HG02852 (cell line): ENCODE measurements at regions not wholly inside any gene's neighbourhood (a gene's known extent, or its start where the extent isn't known, plus 50 kb on each side); places are given as distances from the start of the nearest gene placed in this dataset.

ENCODE experiments used
- ATAC-seq: cut with Tn5 transposase; IDR thresholded peaks from one replicate; pipeline ENCODE4 v1.9.1; 2021; ENCODE audit warnings: mild to moderate bottlenecking, moderate library complexity; ENCODE audit not compliant: unreplicated experiment

- no peak for ATAC-seq
Measured at GRCh38 chr9:79116041-79116440, 455.7 kb upstream of the TLE4 start.

DNA sequence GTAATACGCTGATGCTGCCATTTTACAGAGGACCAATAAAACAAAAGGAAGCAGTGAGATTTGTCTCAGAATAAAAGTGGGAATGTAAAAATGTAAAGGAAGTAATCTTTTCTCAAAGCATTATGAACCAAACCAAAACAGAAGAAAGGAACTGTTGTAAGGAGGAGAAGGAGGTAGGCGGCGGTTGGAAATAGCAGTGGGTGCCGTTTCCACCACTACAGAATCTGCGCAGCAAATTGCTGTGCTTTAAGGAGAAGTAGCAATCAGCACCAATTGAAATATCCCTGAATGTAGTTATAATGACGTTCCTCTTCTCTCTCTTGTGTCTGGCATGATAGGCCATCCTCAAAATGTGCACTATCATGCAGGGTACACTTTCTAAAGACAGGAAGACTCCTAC is 455.1 kb upstream of the TLE4 start:
- no peak for ATAC-seq

GRCh38 chr9:79120533-79120932 is 451.2 kb upstream of the TLE4 start:
- ATAC-seq = no peak

- no peak for ATAC-seq
Measured at GRCh38 chr9:79120941-79121340, 450.8 kb upstream of the TLE4 start.

DNA sequence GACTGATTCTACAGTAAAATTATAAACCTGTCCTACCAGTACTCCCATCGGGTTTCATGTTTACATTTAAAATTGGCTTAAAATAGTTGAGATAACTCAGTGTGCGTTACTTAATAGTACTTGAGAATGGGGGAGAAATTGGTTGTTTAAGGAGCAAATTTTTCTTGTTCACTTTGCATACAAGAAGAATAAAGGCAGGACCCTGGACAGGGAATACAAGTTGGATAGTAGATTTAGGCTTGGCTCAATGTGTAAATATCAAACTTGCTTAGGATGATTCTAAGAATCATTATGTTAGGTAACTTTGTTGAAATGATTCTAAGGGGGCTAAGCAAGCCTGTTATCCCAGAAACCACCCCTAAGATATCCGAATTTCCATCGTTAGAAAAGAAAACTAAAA is 448.4 kb upstream of the TLE4 start:
- ATAC-seq = no peak

GRCh38 chr9:79127661-79128060 is 444.1 kb upstream of the TLE4 start:
- no peak for ATAC-seq

- ATAC-seq = no peak
Measured at GRCh38 chr9:79129865-79130480, 441.8 kb upstream of the TLE4 start.

DNA sequence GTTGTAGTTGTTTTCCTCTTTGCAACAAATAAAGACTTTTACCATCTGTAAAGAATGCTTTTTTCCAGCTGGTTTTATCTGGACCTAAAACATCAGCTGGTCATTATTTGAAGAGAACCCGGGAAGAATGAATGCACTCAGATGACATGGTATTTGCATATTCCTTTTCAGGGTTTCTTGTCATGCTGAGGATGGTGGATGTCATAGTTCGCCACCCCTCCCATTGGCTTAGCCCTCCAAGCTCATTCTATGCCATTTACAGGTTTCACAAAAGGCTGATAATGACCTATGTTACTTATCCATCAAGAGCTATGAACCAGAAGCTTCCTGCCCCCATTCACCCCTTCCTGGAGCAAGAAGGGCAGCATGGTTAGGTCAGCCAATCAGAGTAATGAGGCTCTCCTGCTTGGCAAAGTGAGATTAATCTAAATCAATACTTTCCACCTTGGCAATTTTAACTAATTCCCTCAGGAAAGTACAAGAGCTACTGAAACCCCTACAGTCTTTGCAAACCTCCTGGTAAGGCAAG is 440.5 kb upstream of the TLE4 start:
- ATAC-seq = no peak

DNA sequence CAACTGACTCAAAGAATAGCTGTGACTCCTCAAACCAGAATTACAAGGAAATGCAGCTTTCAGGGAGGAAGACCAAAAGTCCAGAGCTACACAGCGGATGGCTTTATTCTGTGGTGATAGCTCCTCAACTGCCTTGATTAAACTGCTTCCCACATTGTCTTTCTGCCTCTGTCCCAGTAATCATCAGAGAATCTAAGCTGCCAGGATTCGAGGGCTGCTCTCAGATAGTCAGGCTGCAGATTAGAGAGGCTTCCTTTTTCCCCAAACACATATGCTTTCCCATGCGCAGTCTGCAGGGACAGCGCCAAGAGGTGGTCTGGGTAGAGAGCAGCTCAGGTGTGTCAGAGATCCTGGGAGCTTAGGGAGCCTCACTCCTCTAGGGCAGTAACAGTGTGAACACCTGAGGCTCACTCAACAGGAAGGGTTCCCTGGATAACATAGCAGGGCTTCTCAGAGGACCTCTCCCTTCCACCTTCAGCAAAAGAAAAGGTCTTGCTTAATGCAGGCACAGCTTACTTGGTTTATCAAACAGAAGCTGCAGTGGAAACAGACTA is 439.9 kb upstream of the TLE4 start:
- no peak for ATAC-seq

- ATAC-seq = no peak
Measured at GRCh38 chr9:79134654-79135053, 437.1 kb upstream of the TLE4 start.

DNA sequence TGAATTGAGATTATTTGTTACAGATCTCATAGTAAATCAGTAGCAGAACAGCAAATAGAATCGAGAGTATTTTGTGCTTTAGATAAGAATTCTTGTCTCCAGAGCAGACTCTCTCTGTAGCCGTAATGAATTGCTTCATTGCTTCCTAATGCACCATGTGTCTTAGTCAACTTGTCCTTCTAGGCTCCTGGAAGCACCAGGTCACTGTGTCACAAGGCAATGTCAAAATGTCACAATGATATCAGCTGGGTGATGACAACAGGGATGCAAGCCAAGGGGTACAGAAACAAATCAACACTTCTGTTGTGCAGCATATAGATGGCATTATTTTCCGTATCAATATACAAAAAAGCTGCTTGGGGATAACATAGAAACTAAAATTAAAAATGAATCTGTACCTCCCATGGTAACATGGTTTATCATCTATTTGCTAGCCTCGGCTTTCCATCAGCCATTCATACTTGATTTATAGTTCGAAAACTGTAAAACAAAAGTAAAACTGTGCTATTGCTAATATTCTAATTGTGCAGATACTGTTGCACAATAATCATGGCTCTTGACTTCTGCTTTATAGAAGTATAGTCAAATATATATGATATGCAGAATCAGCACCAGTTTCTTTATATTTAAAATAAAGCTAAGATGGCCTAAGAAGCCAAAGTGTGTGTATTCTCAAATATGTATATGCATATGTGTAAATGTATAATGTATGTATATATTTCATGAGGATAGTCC is 435.9 kb upstream of the TLE4 start:
- no peak for ATAC-seq

- ATAC-seq = no peak
Measured at GRCh38 chr9:79140751-79141150, 431.0 kb upstream of the TLE4 start.

- ATAC-seq = no peak
Measured at GRCh38 chr9:79143211-79143610, 428.6 kb upstream of the TLE4 start.

DNA sequence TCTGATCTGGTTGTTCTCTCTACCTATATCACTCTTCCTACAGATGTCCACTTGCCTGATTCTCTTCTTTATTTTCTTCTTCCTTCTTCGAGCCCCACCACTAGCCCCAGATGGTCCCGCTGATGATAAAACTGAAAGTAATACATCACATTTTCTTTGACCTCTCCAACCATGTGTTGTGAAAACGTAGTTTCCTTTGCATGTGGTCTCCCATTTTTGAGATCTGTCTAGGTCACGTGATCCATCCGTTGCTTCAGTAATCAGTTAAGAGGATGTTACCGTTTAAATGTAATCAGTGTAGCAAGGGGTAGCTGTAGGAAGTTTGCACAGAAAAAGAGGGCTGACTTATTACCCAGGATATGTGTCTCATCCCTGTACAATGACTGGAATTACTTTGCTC is 426.3 kb upstream of the TLE4 start:
- ATAC-seq = no peak

DNA sequence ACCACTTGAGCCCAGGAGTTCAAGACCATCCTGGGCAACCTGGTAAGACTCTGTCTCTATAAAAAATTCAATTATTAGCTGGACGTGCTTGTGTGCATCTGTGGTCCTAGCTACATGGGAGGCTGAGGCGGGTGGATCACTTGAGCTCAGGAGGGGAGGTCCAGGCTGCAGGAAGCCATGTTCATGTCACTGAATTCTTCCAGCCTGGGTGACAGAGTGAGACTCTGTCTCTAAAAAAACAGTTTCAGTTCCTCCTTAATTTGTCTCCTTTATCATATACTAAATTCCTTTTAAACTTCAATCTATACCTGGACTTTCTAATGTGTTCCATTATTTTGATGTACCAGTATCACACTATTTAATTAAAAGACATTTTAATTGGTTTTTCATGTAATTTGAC is 422.2 kb upstream of the TLE4 start:
- no peak for ATAC-seq

DNA sequence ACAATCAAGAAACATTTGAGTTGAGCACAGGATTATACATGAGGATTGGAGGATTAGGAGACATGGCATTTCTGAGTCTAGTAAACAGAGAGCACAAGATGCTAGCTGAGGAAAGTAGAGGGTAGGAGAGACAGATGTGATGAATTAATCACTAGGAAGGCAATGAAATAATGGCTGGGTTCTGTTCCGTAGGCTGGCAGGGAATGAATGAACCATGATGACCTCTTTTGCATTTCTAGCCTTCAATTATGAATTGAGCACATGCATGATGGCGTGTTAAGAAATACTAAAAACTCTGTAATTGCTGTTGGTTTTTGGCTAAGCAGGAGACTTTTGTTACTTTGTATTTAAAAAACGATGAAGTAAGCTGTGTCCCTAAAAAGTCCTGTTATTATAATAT is 420.0 kb upstream of the TLE4 start:
- no peak for ATAC-seq

DNA sequence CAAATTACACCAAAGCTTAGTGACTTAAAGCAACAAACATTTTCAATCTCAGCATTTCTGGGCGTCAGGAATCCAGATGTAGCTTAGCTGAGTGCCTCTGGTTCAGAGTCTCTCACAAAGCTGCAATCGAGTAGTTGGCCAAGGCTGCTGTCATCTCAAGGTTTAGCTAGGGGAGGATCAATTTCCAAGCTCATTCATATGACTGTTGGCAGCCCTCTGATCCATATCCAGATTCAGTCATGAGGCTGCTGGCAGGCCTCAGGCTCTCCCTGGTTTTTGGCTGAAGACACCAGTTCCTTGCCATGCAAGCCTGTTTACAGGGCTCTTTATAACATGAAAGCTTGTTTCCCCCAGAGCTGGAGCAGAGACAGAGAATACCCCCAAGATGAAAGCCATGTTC is 419.5 kb upstream of the TLE4 start:
- no peak for ATAC-seq

- no peak for ATAC-seq
Measured at GRCh38 chr9:79154806-79155205, 417.0 kb upstream of the TLE4 start.

DNA sequence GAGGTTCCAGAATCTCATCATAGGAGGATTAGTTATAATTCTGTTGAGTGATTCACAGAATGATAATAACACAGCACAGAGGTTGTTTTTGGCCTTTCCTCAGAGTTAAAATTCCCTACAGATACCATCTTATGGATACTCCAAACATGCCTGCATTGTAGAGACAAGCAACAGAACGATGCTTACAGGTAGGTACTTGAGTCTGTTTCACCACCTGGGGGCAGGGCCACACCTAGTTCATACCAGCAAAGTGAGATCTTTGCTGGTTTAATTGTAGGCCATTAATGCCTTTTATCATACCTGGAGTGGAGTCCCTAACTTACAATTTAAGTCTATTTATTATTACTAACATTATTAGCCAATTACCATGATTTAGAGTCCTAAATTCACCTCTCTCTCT is 416.5 kb upstream of the TLE4 start:
- ATAC-seq = no peak

- no peak for ATAC-seq
Measured at GRCh38 chr9:79163544-79163943, 408.2 kb upstream of the TLE4 start.

- no peak for ATAC-seq
Measured at GRCh38 chr9:79164406-79164805, 407.4 kb upstream of the TLE4 start.

GRCh38 chr9:79165020-79165780 is 406.6 kb upstream of the TLE4 start:
- no peak for ATAC-seq
